HG02642 (cell line): ENCODE measurements at regions not wholly inside any gene's neighbourhood (a gene's known extent, or its start where the extent isn't known, plus 50 kb on each side); places are given as distances from the start of the nearest gene placed in this dataset.
"Not testable (repeated sequence)": the region's sequence is repeated elsewhere in the genome, so short reads cannot be mapped to it uniquely, and the experiment has no call there.

Experiments used
- ATAC-seq: cut with Tn5 transposase; IDR thresholded peaks from one replicate; pipeline ENCODE4 v1.9.1; 2021; ENCODE audit warnings: mild to moderate bottlenecking; ENCODE audit not compliant: unreplicated experiment, poor library complexity

- ATAC-seq = no peak
Measured at GRCh38 chr4:140219567-140219966, 65.6 kb upstream of the MAML3 start.

GRCh38 chr4:140219070-140219469, 65.1 kb upstream of the MAML3 start:
- not testable (repeated sequence) for ATAC-seq

- no peak for ATAC-seq
Measured at GRCh38 chr4:140213749-140214148, 59.8 kb upstream of the MAML3 start.

GRCh38 chr4:140213116-140213515, 59.1 kb upstream of the MAML3 start:
- no peak for ATAC-seq

- no peak for ATAC-seq
Measured at GRCh38 chr4:140212646-140213045, 58.7 kb upstream of the MAML3 start.

GRCh38 chr4:140212194-140212593, 58.2 kb upstream of the MAML3 start:
- no peak for ATAC-seq

GRCh38 chr4:140211693-140212092, 57.7 kb upstream of the MAML3 start:
- no peak for ATAC-seq

GRCh38 chr4:140211161-140211560, 57.2 kb upstream of the MAML3 start:
- ATAC-seq = no peak

GRCh38 chr4:140208921-140209320, 54.9 kb upstream of the MAML3 start:
- ATAC-seq = no peak
